DOHH2 (cell line): ENCODE measurements at regions not wholly inside any gene's neighbourhood (a gene's known extent, or its start where the extent isn't known, plus 50 kb on each side); places are given as distances from the start of the nearest gene placed in this dataset.
"Not testable (repeated sequence)": the region's sequence is repeated elsewhere in the genome, so short reads cannot be mapped to it uniquely, and the experiment has no call there.

Experiments
- CTCF ChIP-seq: fragments of 200-600 bp; sonication (generic); IDR thresholded peaks from one replicate; pipeline ENCODE4 v1.5.1; 2014; ENCODE audit warnings: antibody characterized with exemption, mild to moderate bottlenecking, low read depth, low read length; ENCODE audit not compliant: poor library complexity, severe bottlenecking
- EZH2phosphoT487 ChIP-seq: fragments of 200-600 bp; sonication (generic); IDR thresholded peaks from 2 replicates; pipeline ENCODE4 v1.6.1; 2017; ENCODE audit warnings: borderline replicate concordance, mild to moderate bottlenecking, antibody characterized with exemption, low read length, moderate library complexity, mixed read lengths

- not testable (repeated sequence) for TF ChIP-seq CTCF, EZH2phosphoT487
Observed at GRCh38 chr5:10016559-10016958, 233.1 kb downstream of the ATPSCKMT start.
